Right lobe of liver (tissue), 4 donors: ENCODE measurements at regions not wholly inside any gene's neighbourhood (a gene's known extent, or its start where the extent isn't known, plus 50 kb on each side); places are given as distances from the start of the nearest gene placed in this dataset.

Experiments
- POLR2A ChIP-seq: fragments of 450-650 bp; IDR thresholded peaks from one replicate; pipeline ENCODE4 v1.6.1; 2017; ENCODE audit warnings: antibody characterized with exemption, mild to moderate bottlenecking
- TF ChIP-seq, protein P1 (sequence below), 4 donors: fragments of 200-600 bp in 3 of 4; fragments of 450-650 bp in 1 of 4; IDR thresholded peaks; one replicate each; pipeline versions ENCODE4 v1.5.1 to v1.8.0; 2016 to 2022; ENCODE audit warnings: antibody characterized with exemption in 4 of 4, mild to moderate bottlenecking in 2 of 4
- donor health status: DM: no; HTN: no; CAD: no.
- donor health status: DM: no; HTN: no; CAD: no.
- donor health status: DM: no; HTN: yes; CAD: no.

DNA sequence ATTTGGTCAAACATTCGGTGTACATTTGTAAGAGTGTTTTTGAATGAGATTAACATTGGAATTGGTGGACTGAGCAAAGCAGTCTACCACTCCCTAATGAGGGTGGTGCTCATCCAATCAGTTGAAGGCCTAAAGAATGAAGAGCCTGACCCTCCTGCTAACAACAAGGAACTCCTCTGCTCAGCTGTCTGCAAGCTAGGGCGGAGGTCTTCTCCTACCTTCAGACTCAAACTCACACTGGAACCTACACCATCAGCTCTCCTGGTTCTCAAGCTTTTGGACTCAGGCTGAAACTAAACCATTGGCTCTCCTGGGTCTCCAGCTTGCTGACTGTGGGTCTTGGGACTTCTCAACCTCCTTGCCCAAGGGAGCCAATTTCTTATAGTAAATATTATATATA is 55.5 kb upstream of the NPAS2 start:
- TF ChIP-seq, protein P1, sequence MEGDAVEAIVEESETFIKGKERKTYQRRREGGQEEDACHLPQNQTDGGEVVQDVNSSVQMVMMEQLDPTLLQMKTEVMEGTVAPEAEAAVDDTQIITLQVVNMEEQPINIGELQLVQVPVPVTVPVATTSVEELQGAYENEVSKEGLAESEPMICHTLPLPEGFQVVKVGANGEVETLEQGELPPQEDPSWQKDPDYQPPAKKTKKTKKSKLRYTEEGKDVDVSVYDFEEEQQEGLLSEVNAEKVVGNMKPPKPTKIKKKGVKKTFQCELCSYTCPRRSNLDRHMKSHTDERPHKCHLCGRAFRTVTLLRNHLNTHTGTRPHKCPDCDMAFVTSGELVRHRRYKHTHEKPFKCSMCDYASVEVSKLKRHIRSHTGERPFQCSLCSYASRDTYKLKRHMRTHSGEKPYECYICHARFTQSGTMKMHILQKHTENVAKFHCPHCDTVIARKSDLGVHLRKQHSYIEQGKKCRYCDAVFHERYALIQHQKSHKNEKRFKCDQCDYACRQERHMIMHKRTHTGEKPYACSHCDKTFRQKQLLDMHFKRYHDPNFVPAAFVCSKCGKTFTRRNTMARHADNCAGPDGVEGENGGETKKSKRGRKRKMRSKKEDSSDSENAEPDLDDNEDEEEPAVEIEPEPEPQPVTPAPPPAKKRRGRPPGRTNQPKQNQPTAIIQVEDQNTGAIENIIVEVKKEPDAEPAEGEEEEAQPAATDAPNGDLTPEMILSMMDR (IDR thresholded peaks at IDR 0.05): no peak
- TF ChIP-seq POLR2A: no peak
